HFFc6 (cell line): ENCODE measurements at regions not wholly inside any gene's neighbourhood (a gene's known extent, or its start where the extent isn't known, plus 50 kb on each side); places are given as distances from the start of the nearest gene placed in this dataset.

Source experiments
- DNase-seq: peaks from one replicate; pipeline ENCODE4 v3.0.0-alpha.2; 2018
- H3K27ac Mint-ChIP-seq: 2 replicates; pipeline ENCODE4 v1.8.0; 2020; ENCODE audit warnings: mild to moderate bottlenecking, mixed read lengths
- H3K27me3 Mint-ChIP-seq: 2 replicates; pipeline ENCODE4 v1.8.0; 2021; ENCODE audit warnings: mild to moderate bottlenecking, moderate library complexity, mixed read lengths; ENCODE audit not compliant: insufficient read depth
- H3K36me3 Mint-ChIP-seq: 2 replicates; pipeline ENCODE4 v1.8.0; 2021; ENCODE audit warnings: low read depth, mixed read lengths
- H3K4me1 Mint-ChIP-seq: 2 replicates; pipeline ENCODE4 v1.8.0; 2020; ENCODE audit warnings: low read depth, mixed read lengths
- H3K4me3 Mint-ChIP-seq: 2 replicates; pipeline ENCODE4 v1.8.0; 2020; ENCODE audit warnings: mild to moderate bottlenecking, moderate library complexity, mixed read lengths
- H3K9me3 Mint-ChIP-seq: 2 replicates; pipeline ENCODE4 v1.8.0; 2020; ENCODE audit warnings: mild to moderate bottlenecking, mixed read lengths
- CTCF ChIP-seq: fragments of 200-600 bp; sonication (generic); IDR thresholded peaks from 2 replicates; pipeline ENCODE4 v1.5.0; 2021; ENCODE audit warnings: antibody characterized with exemption, mild to moderate bottlenecking

GRCh38 chr12:29980304-29980703, 196.6 kb upstream of the TMTC1 start:
- TF ChIP-seq CTCF = no peak
- H3K4me1 Mint-ChIP-seq = no peaks in the 10 kb centered on the region
- no peak overlapping the region for H3K4me3 Mint-ChIP-seq
- H3K9me3 Mint-ChIP-seq = peaks cover 27% of the 10 kb centered on the region
- H3K27ac Mint-ChIP-seq = no peak overlapping the region
- no peaks in the 10 kb centered on the region for H3K36me3 Mint-ChIP-seq
- H3K27me3 Mint-ChIP-seq = no peaks in the 10 kb centered on the region
- no peak for DNase-seq

- H3K9me3 Mint-ChIP-seq = peaks cover 5% of the 10 kb centered on the region; the same call in 1 of the 2 replicates
- TF ChIP-seq CTCF = no peak
- H3K4me1 Mint-ChIP-seq = no peaks in the 10 kb centered on the region
- H3K27ac Mint-ChIP-seq = no peak overlapping the region
- no peak overlapping the region for H3K4me3 Mint-ChIP-seq
- H3K27me3 Mint-ChIP-seq = no peaks in the 10 kb centered on the region; the same call in 1 of the 2 replicates
- no peak for DNase-seq
- H3K36me3 Mint-ChIP-seq = no peaks in the 10 kb centered on the region
Measured at GRCh38 chr12:29971446-29971845, 187.7 kb upstream of the TMTC1 start.

GRCh38 chr12:29970501-29970900, 186.8 kb upstream of the TMTC1 start:
- Mint-ChIP-seq H3K36me3 (no peaks in the 10 kb centered on the region), H3K4me1 (no peaks in the 10 kb centered on the region), H3K27me3 (no peaks in the 10 kb centered on the region; the same call in 1 of the 2 replicates), H3K27ac (no peak overlapping the region), H3K4me3 (no peak overlapping the region), H3K9me3 (peaks cover 5% of the 10 kb centered on the region; the same call in 1 of the 2 replicates)
- no peak for DNase-seq
- no peak for TF ChIP-seq CTCF

- no peak overlapping the region for H3K4me3 Mint-ChIP-seq
- H3K4me1 Mint-ChIP-seq = no peaks in the 10 kb centered on the region
- TF ChIP-seq CTCF = no peak
- peaks cover 43% of the 10 kb centered on the region for H3K9me3 Mint-ChIP-seq
- no peak overlapping the region for H3K27ac Mint-ChIP-seq
- H3K36me3 Mint-ChIP-seq = no peaks in the 10 kb centered on the region
- no peaks in the 10 kb centered on the region; the same call in 1 of the 2 replicates for H3K27me3 Mint-ChIP-seq
- no peak for DNase-seq
Measured at GRCh38 chr12:29962276-29963035, 178.7 kb upstream of the TMTC1 start.

GRCh38 chr12:29961231-29961630, 177.5 kb upstream of the TMTC1 start:
- H3K36me3 Mint-ChIP-seq = no peaks in the 10 kb centered on the region
- TF ChIP-seq CTCF = no peak
- H3K9me3 Mint-ChIP-seq = peaks cover 39% of the 10 kb centered on the region
- H3K27me3 Mint-ChIP-seq = no peaks in the 10 kb centered on the region; the same call in 1 of the 2 replicates
- no peak for DNase-seq
- H3K27ac Mint-ChIP-seq = no peak overlapping the region
- no peaks in the 10 kb centered on the region for H3K4me1 Mint-ChIP-seq
- H3K4me3 Mint-ChIP-seq = no peak overlapping the region
